ENCODE measurements at regions not wholly inside any gene's neighbourhood (a gene's known extent, or its start where the extent isn't known, plus 50 kb on each side); places are given as distances from the start of the nearest gene placed in this dataset.
"Not testable (repeated sequence)": the region's sequence is repeated elsewhere in the genome, so short reads cannot be mapped to it uniquely, and the experiment has no call there.

GRCh38 chr1:87428367-87428766, 99.7 kb downstream of the LMO4 start:
- H3K4me3 Mint-ChIP-seq = no peak overlapping the region
- Histone ChIP-seq H3K27me3 (ENCODE audit: control insufficient read depth, insufficient read depth, low read length) (no peaks in the 10 kb centered on the region), H3K36me3 (ENCODE audit: control insufficient read depth, insufficient read depth, low read length) (no peaks in the 10 kb centered on the region), H3K4me1 (ENCODE audit: control insufficient read depth, insufficient read depth, low read length, poor library complexity, severe bottlenecking) (no peaks in the 10 kb centered on the region), H3K9me3 (ENCODE audit: control insufficient read depth in 2 of 2, low read length in 2 of 2) (no peaks in the 10 kb centered on the region), H3K27ac (ENCODE audit: insufficient read depth, low read length, poor library complexity, severe bottlenecking) (no peak overlapping the region), H3K4me3 (ENCODE audit: low read depth, low read length) (no peak overlapping the region)
- H3K9me3 Mint-ChIP-seq = peaks cover 0 to under 1% (median 0%) of the 10 kb centered on the region in 7 donors
- DNase-seq = no peak
- H3K27ac Mint-ChIP-seq = no peak overlapping the region
- no peak for ATAC-seq (ENCODE audit: low read depth in 2 of 2)
- no peaks in the 10 kb centered on the region for H3K27me3 Mint-ChIP-seq
- H3K36me3 Mint-ChIP-seq = no peaks in the 10 kb centered on the region
- H3K4me1 Mint-ChIP-seq = no peaks in the 10 kb centered on the region

GRCh38 chr1:87428883-87429282, 100.2 kb downstream of the LMO4 start:
- H3K4me3 Mint-ChIP-seq = no peak overlapping the region
- ATAC-seq (ENCODE audit: low read depth in 2 of 2) (no peak), DNase-seq (no peak)
- no peaks in the 10 kb centered on the region for H3K9me3 ChIP-seq (ENCODE audit: control insufficient read depth in 2 of 2, low read length in 2 of 2)
- H3K4me1 Mint-ChIP-seq = no peaks in the 10 kb centered on the region
- H3K36me3 ChIP-seq (ENCODE audit: control insufficient read depth, insufficient read depth, low read length) = no peaks in the 10 kb centered on the region
- H3K36me3 Mint-ChIP-seq = no peaks in the 10 kb centered on the region
- no peak overlapping the region for H3K27ac ChIP-seq (ENCODE audit: insufficient read depth, low read length, poor library complexity, severe bottlenecking)
- H3K27me3 ChIP-seq (ENCODE audit: control insufficient read depth, insufficient read depth, low read length) = no peaks in the 10 kb centered on the region
- peaks cover 0 to 3% (median 0%) of the 10 kb centered on the region in 7 donors for H3K9me3 Mint-ChIP-seq
- no peaks in the 10 kb centered on the region for H3K27me3 Mint-ChIP-seq
- no peak overlapping the region for H3K4me3 ChIP-seq (ENCODE audit: low read depth, low read length)
- no peaks in the 10 kb centered on the region for H3K4me1 ChIP-seq (ENCODE audit: control insufficient read depth, insufficient read depth, low read length, poor library complexity, severe bottlenecking)
- H3K27ac Mint-ChIP-seq = no peak overlapping the region

GRCh38 chr1:87432685-87433084, 104.0 kb downstream of the LMO4 start:
- Mint-ChIP-seq H3K36me3 (no peaks in the 10 kb centered on the region), H3K4me1 (no peaks in the 10 kb centered on the region), H3K9me3 (peaks cover 0 to 8% (median 0%) of the 10 kb centered on the region in 7 donors), H3K27me3 (no peaks in the 10 kb centered on the region), H3K27ac (no peak overlapping the region), H3K4me3 (no peak overlapping the region)
- no peak overlapping the region for H3K27ac ChIP-seq (ENCODE audit: insufficient read depth, low read length, poor library complexity, severe bottlenecking)
- no peaks in the 10 kb centered on the region for H3K36me3 ChIP-seq (ENCODE audit: control insufficient read depth, insufficient read depth, low read length)
- no peaks in the 10 kb centered on the region for H3K27me3 ChIP-seq (ENCODE audit: control insufficient read depth, insufficient read depth, low read length)
- DNase-seq (no peak), ATAC-seq (ENCODE audit: low read depth in 2 of 2) (no peak)
- H3K4me1 ChIP-seq (ENCODE audit: control insufficient read depth, insufficient read depth, low read length, poor library complexity, severe bottlenecking) = no peaks in the 10 kb centered on the region
- no peaks in the 10 kb centered on the region for H3K9me3 ChIP-seq (ENCODE audit: control insufficient read depth in 2 of 2, low read length in 2 of 2)
- no peak overlapping the region for H3K4me3 ChIP-seq (ENCODE audit: low read depth, low read length)

GRCh38 chr1:87433101-87433500, 104.4 kb downstream of the LMO4 start:
- H3K27ac Mint-ChIP-seq; H3K36me3 ChIP-seq (ENCODE audit: control insufficient read depth, insufficient read depth, low read length); H3K27me3 ChIP-seq (ENCODE audit: control insufficient read depth, insufficient read depth, low read length); DNase-seq; H3K9me3 Mint-ChIP-seq; H3K27ac ChIP-seq (ENCODE audit: insufficient read depth, low read length, poor library complexity, severe bottlenecking); H3K4me1 Mint-ChIP-seq; ATAC-seq (ENCODE audit: low read depth in 2 of 2); H3K9me3 ChIP-seq (ENCODE audit: control insufficient read depth in 2 of 2, low read length in 2 of 2); H3K36me3 Mint-ChIP-seq; H3K4me1 ChIP-seq (ENCODE audit: control insufficient read depth, insufficient read depth, low read length, poor library complexity, severe bottlenecking); H3K27me3 Mint-ChIP-seq; H3K4me3 Mint-ChIP-seq; H3K4me3 ChIP-seq (ENCODE audit: low read depth, low read length): not testable (repeated sequence)

GRCh38 chr1:87435484-87435883, 106.8 kb downstream of the LMO4 start:
- H3K4me3 Mint-ChIP-seq = no peak overlapping the region
- Histone ChIP-seq H3K9me3 (ENCODE audit: control insufficient read depth in 2 of 2, low read length in 2 of 2) (no peaks in the 10 kb centered on the region), H3K27me3 (ENCODE audit: control insufficient read depth, insufficient read depth, low read length) (no peaks in the 10 kb centered on the region), H3K36me3 (ENCODE audit: control insufficient read depth, insufficient read depth, low read length) (no peaks in the 10 kb centered on the region), H3K4me1 (ENCODE audit: control insufficient read depth, insufficient read depth, low read length, poor library complexity, severe bottlenecking) (no peaks in the 10 kb centered on the region), H3K27ac (ENCODE audit: insufficient read depth, low read length, poor library complexity, severe bottlenecking) (no peak overlapping the region), H3K4me3 (ENCODE audit: low read depth, low read length) (no peak overlapping the region)
- no peak overlapping the region for H3K27ac Mint-ChIP-seq
- ATAC-seq (ENCODE audit: low read depth in 2 of 2) = no peak
- no peaks in the 10 kb centered on the region for H3K27me3 Mint-ChIP-seq
- no peaks in the 10 kb centered on the region for H3K36me3 Mint-ChIP-seq
- DNase-seq = peak in 1 of 3 donors; percentile 1
- peaks cover 0 to 8% (median 0%) of the 10 kb centered on the region in 7 donors for H3K9me3 Mint-ChIP-seq
- H3K4me1 Mint-ChIP-seq = no peaks in the 10 kb centered on the region

GRCh38 chr1:87436115-87436514, 107.4 kb downstream of the LMO4 start:
- H3K4me1 Mint-ChIP-seq; H3K4me1 ChIP-seq (ENCODE audit: control insufficient read depth, insufficient read depth, low read length, poor library complexity, severe bottlenecking); H3K27ac ChIP-seq (ENCODE audit: insufficient read depth, low read length, poor library complexity, severe bottlenecking); H3K36me3 ChIP-seq (ENCODE audit: control insufficient read depth, insufficient read depth, low read length); H3K27me3 Mint-ChIP-seq; H3K36me3 Mint-ChIP-seq; H3K4me3 Mint-ChIP-seq; H3K9me3 Mint-ChIP-seq; H3K4me3 ChIP-seq (ENCODE audit: low read depth, low read length); H3K27ac Mint-ChIP-seq; ATAC-seq (ENCODE audit: low read depth in 2 of 2); H3K9me3 ChIP-seq (ENCODE audit: control insufficient read depth in 2 of 2, low read length in 2 of 2); H3K27me3 ChIP-seq (ENCODE audit: control insufficient read depth, insufficient read depth, low read length); DNase-seq: not testable (repeated sequence)

GRCh38 chr1:87436534-87436933, 107.9 kb downstream of the LMO4 start:
- Mint-ChIP-seq H3K4me1 (no peaks in the 10 kb centered on the region), H3K27ac (no peak overlapping the region), H3K36me3 (no peaks in the 10 kb centered on the region), H3K9me3 (peaks cover 0 to 8% (median 0%) of the 10 kb centered on the region in 7 donors), H3K4me3 (no peak overlapping the region), H3K27me3 (no peaks in the 10 kb centered on the region)
- Histone ChIP-seq H3K4me1 (ENCODE audit: control insufficient read depth, insufficient read depth, low read length, poor library complexity, severe bottlenecking) (no peaks in the 10 kb centered on the region), H3K36me3 (ENCODE audit: control insufficient read depth, insufficient read depth, low read length) (no peaks in the 10 kb centered on the region), H3K27ac (ENCODE audit: insufficient read depth, low read length, poor library complexity, severe bottlenecking) (no peak overlapping the region), H3K4me3 (ENCODE audit: low read depth, low read length) (no peak overlapping the region), H3K9me3 (ENCODE audit: control insufficient read depth in 2 of 2, low read length in 2 of 2) (no peaks in the 10 kb centered on the region), H3K27me3 (ENCODE audit: control insufficient read depth, insufficient read depth, low read length) (no peaks in the 10 kb centered on the region)
- DNase-seq = no peak
- no peak for ATAC-seq (ENCODE audit: low read depth in 2 of 2)

GRCh38 chr1:87437663-87438295, 109.1 kb downstream of the LMO4 start:
- Mint-ChIP-seq H3K4me3 (no peak overlapping the region), H3K36me3 (no peaks in the 10 kb centered on the region), H3K27ac (no peak overlapping the region), H3K9me3 (peaks cover 0 to 10% (median 0%) of the 10 kb centered on the region in 7 donors), H3K4me1 (no peaks in the 10 kb centered on the region), H3K27me3 (no peaks in the 10 kb centered on the region)
- Histone ChIP-seq H3K36me3 (ENCODE audit: control insufficient read depth, insufficient read depth, low read length) (no peaks in the 10 kb centered on the region), H3K9me3 (ENCODE audit: control insufficient read depth in 2 of 2, low read length in 2 of 2) (no peaks in the 10 kb centered on the region), H3K27ac (ENCODE audit: insufficient read depth, low read length, poor library complexity, severe bottlenecking) (no peak overlapping the region), H3K4me3 (ENCODE audit: low read depth, low read length) (no peak overlapping the region), H3K27me3 (ENCODE audit: control insufficient read depth, insufficient read depth, low read length) (no peaks in the 10 kb centered on the region), H3K4me1 (ENCODE audit: control insufficient read depth, insufficient read depth, low read length, poor library complexity, severe bottlenecking) (no peaks in the 10 kb centered on the region)
- ATAC-seq (ENCODE audit: low read depth in 2 of 2) (no peak), DNase-seq (no peak)

Measured in CD4-positive, CD25-positive, alpha-beta regulatory T cell (primary cell).